PC-3 (cell line): ENCODE measurements at regions not wholly inside any gene's neighbourhood (a gene's known extent, or its start where the extent isn't known, plus 50 kb on each side); places are given as distances from the start of the nearest gene placed in this dataset.

Source experiments
- ATAC-seq: fragments of 200-7000 bp; cut with Tn5 transposase; 2 replicates; pipeline ENCODE4 v1.9.1; 2020; ENCODE audit warnings: mild to moderate bottlenecking, moderate library complexity
- BruUV-seq: library from RNA; stranded (reverse); fragments of 400-500 nt; replicated peaks from 2 replicates; lab custom pipeline; 2021; lab: Mats Ljungman, UMichigan
- CTCF ChIA-PET: fragments of 300-600 bp; sonication (Branson Sonifier 250); formaldehyde crosslinking; loops from one replicate; lab custom pipeline; 2022; ENCODE audit warnings: antibody characterized with exemption; lab: Charles Lee
- POLR2A ChIA-PET: fragments of 300-600 bp; sonication (Branson Sonifier 250); formaldehyde crosslinking; loops from one replicate; lab custom pipeline; 2022; ENCODE audit warnings: antibody characterized with exemption; ENCODE audit not compliant: unreplicated experiment; lab: Charles Lee
- DNase-seq: peaks from one replicate; pipeline ENCODE4 v3.0.0-alpha.2; 2015
- H2AFZ ChIP-seq: fragments of 300-600 bp; sonication (generic); 2 replicates; pipeline ENCODE4 v1.6.0; 2016; ENCODE audit warnings: antibody characterized with exemption, low read length
- H3F3A ChIP-seq: fragments of 300-600 bp; sonication (generic); one replicate; pipeline ENCODE4 v1.6.0; 2017; ENCODE audit warnings: antibody characterized with exemption, low read length, control low read depth, mild to moderate bottlenecking; ENCODE audit not compliant: unreplicated experiment
- H3K27ac ChIP-seq: fragments of 300-600 bp; sonication (generic); 2 replicates; pipeline ENCODE4 v1.5.1; 2016; ENCODE audit warnings: mild to moderate bottlenecking, low read length
- H3K27me3 ChIP-seq: fragments of 300-600 bp; sonication (generic); 2 replicates; pipeline ENCODE4 v1.6.1; 2016; ENCODE audit warnings: low read length, mixed read lengths
- H3K36me3 ChIP-seq: fragments of 300-600 bp; sonication (generic); 2 replicates; pipeline ENCODE4 v1.6.1; 2016; ENCODE audit warnings: low read depth, mixed run types, low read length, mixed read lengths
- H3K4me1 ChIP-seq: fragments of 300-600 bp; sonication (generic); 2 replicates; pipeline ENCODE4 v1.5.1; 2016; ENCODE audit warnings: low read length; ENCODE audit not compliant: insufficient read depth
- H3K4me2 ChIP-seq: fragments of 300-600 bp; sonication (generic); 2 replicates; pipeline ENCODE4 v1.6.0; 2016; ENCODE audit warnings: low read length
- H3K4me3 ChIP-seq: fragments of 300-600 bp; sonication (generic); 2 replicates; pipeline ENCODE4 v1.5.1; 2016; ENCODE audit warnings: mild to moderate bottlenecking, low read length, mixed read lengths
- H3K79me2 ChIP-seq: fragments of 300-600 bp; sonication (generic); 2 replicates; pipeline ENCODE4 v1.6.1; 2017; ENCODE audit warnings: low read length, mixed read lengths
- H3K9ac ChIP-seq: fragments of 300-600 bp; sonication (generic); 2 replicates; pipeline ENCODE4 v1.6.0; 2016; ENCODE audit warnings: mild to moderate bottlenecking, low read length
- H3K9me2 ChIP-seq: fragments of 300-600 bp; sonication (generic); replicated peaks from 2 replicates; pipeline ENCODE4 v1.6.1; 2016; ENCODE audit warnings: mixed run types, low read length, mixed read lengths
- H3K9me3 ChIP-seq: fragments of 300-600 bp; sonication (generic); 2 replicates; pipeline ENCODE4 v1.6.1; 2016; ENCODE audit warnings: low read length, mixed read lengths
- H4K20me1 ChIP-seq: fragments of 300-600 bp; sonication (generic); 2 replicates; pipeline ENCODE4 v1.6.1; 2016; ENCODE audit warnings: low read length, mixed read lengths
- EZH2 ChIP-seq: fragments of 300-600 bp; sonication (generic); IDR thresholded peaks from one replicate; pipeline ENCODE4 v1.6.1; 2017; ENCODE audit warnings: antibody characterized with exemption, mild to moderate bottlenecking, low read length; ENCODE audit not compliant: unreplicated experiment
- EZH2phosphoT487 ChIP-seq: fragments of 300-600 bp; sonication (generic); IDR thresholded peaks from 2 replicates; pipeline ENCODE4 v1.6.1; 2018; ENCODE audit warnings: mild to moderate bottlenecking, antibody characterized with exemption, low read length, borderline replicate concordance
- intact Hi-C: fragments of 100-400 bp; cut with micrococcal nuclease; formaldehyde crosslinking; loops from 2 replicates; pipeline ENCODE4 v1.9.0; 2023
- TF ChIP-seq, protein P1 (sequence below): fragments of 300-600 bp; sonication (generic); conservative IDR thresholded peaks from 2 replicates; pipeline ENCODE4 v1.5.1; 2017; ENCODE audit warnings: antibody characterized with exemption, low read depth, mild to moderate bottlenecking, low read length

DNA sequence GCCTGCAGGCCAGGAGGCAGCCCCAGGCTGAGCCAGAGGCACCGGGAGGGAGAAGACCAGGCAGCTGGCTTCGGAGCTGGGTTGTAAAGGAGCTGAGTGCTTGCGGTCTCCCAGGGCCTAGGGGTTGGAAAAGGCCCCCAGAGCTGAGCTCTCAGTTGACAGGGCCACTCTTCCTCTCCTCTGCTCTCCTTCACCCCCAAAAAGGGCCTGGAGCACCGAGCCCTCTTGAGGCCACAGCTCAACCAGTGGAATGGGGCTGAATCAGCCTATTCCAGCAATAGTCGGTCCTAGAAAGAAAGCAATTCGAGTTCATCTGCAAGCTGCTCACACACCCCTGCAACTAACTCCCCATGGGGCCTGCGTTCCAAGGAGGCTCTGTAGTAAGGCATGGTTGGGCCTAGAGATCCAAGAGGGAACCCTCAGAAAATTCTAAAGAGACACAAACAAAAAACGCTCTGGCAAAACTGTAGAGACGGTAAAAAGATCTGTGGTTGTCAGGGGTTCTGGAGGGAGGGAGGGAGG, 205.0 kb downstream of the BUD13 start:
- no peak for DNase-seq
- Histone ChIP-seq H3K4me1 (no peaks in the 10 kb centered on the region), H2AFZ (no peak overlapping the region), H3K9me2 (no peaks in the 10 kb centered on the region), H3K27me3 (0 out of 2 replicates have a peak, but pooled peaks cover 10% of the 10 kb centered on the region), H3K4me2 (no peak overlapping the region), H3F3A (no peaks in the 10 kb centered on the region), H3K4me3 (no peak overlapping the region), H3K9ac (no peak overlapping the region), H3K27ac (no peak overlapping the region), H4K20me1 (no peaks in the 10 kb centered on the region), H3K79me2 (no peaks in the 10 kb centered on the region), H3K36me3 (no peaks in the 10 kb centered on the region), H3K9me3 (no peaks in the 10 kb centered on the region)
- TF ChIP-seq, protein P1, sequence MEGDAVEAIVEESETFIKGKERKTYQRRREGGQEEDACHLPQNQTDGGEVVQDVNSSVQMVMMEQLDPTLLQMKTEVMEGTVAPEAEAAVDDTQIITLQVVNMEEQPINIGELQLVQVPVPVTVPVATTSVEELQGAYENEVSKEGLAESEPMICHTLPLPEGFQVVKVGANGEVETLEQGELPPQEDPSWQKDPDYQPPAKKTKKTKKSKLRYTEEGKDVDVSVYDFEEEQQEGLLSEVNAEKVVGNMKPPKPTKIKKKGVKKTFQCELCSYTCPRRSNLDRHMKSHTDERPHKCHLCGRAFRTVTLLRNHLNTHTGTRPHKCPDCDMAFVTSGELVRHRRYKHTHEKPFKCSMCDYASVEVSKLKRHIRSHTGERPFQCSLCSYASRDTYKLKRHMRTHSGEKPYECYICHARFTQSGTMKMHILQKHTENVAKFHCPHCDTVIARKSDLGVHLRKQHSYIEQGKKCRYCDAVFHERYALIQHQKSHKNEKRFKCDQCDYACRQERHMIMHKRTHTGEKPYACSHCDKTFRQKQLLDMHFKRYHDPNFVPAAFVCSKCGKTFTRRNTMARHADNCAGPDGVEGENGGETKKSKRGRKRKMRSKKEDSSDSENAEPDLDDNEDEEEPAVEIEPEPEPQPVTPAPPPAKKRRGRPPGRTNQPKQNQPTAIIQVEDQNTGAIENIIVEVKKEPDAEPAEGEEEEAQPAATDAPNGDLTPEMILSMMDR = no peak
- TF ChIP-seq EZH2phosphoT487 (no peak), EZH2 (no peak)
- CTCF ChIA-PET = no interaction called here
- intact Hi-C loops = no loop called here
- BruUV-seq = no TSS peak
- no peak for ATAC-seq
- POLR2A ChIA-PET = no interaction called here

DNA sequence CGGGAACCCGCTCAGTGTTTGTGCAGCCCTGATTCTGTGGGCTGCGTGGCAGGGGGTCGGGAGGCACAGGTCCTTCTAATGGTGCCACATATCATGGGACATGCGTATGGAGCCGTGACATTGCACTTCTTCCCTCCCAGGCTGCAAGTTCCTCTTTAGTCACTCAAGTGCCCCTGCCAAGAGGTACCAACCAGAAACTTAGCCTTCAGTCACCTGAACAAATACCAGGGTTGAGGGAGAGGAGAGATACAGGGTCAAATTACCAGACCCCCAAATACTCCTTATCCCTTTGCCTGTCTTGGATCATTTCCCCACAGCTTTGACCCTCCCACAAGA, 209.1 kb downstream of the BUD13 start:
- Histone ChIP-seq H3K27me3 (peaks cover 30% of the 10 kb centered on the region), H3K27ac (no peak overlapping the region), H3K9me3 (no peaks in the 10 kb centered on the region), H3F3A (no peaks in the 10 kb centered on the region), H3K9me2 (no peaks in the 10 kb centered on the region), H3K79me2 (no peaks in the 10 kb centered on the region), H2AFZ (no peak overlapping the region), H4K20me1 (no peaks in the 10 kb centered on the region), H3K36me3 (no peaks in the 10 kb centered on the region), H3K4me3 (no peak overlapping the region), H3K4me1 (no peaks in the 10 kb centered on the region), H3K9ac (no peak overlapping the region), H3K4me2 (0 out of 2 replicates have a peak overlapping the region, but pooled peaks have one; percentile 24)
- ChIA-PET CTCF (no interaction called here), POLR2A (no interaction called here)
- intact Hi-C loops = no loop called here
- DNase-seq (no peak), ATAC-seq (no peak)
- no TSS peak for BruUV-seq
- no peak for TF ChIP-seq EZH2
- no peak for TF ChIP-seq EZH2phosphoT487
- TF ChIP-seq, protein P1 = no peak

DNA sequence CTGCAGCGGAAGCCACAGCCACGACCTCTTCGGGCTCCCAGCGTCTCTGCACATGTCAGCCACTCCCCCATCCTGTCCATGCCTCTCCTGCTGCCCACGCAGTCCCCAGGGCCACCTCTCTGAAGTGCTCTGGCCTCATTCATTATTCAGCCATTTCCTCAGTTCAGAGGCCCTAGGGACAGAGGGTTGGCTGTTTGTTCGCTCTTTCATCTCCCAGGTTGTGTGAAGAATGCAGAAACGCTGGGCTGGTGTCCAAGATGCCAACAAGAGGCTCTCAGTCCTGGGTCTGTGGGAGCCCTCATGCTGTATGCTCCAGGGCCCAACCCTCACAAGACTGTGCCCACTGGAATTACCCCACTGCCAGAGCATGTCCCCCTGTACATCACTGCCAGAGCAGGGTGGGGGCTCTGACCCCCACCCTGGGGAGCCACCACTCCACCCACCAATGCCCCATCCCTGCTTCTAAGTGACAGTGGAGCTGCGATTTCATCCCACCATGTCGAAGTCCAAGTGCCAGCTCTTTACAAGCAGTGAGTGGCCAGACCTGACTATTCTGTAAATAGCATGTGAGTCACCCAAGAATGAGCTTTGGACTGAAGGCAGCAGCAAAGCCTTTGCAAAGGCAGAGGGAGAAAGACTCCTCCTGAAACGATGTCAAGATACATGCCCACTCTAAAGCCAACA, 209.6 kb downstream of the BUD13 start:
- no TSS peak for BruUV-seq
- Histone ChIP-seq H3K27me3 (peaks cover 35% of the 10 kb centered on the region), H3K4me1 (no peaks in the 10 kb centered on the region), H4K20me1 (no peaks in the 10 kb centered on the region), H3K9me2 (no peaks in the 10 kb centered on the region), H3K36me3 (no peaks in the 10 kb centered on the region), H3K79me2 (no peaks in the 10 kb centered on the region), H3K9ac (no peak overlapping the region), H3K4me3 (no peak overlapping the region), H3F3A (no peaks in the 10 kb centered on the region), H3K9me3 (no peaks in the 10 kb centered on the region), H2AFZ (no peak overlapping the region), H3K27ac (no peak overlapping the region), H3K4me2 (0 out of 2 replicates have a peak overlapping the region, but pooled peaks have one; percentile 24)
- ATAC-seq (peak; percentile 46), DNase-seq (peak; percentile 44)
- intact Hi-C loops = no loop called here
- ChIA-PET CTCF (no interaction called here), POLR2A (no interaction called here)
- TF ChIP-seq, protein P1 = no peak
- TF ChIP-seq EZH2 (no peak), EZH2phosphoT487 (no peak)
